Activated T-cell treated with anti-CD3 and anti-CD28 coated beads for 24 hours (primary cell): ENCODE measurements at regions not wholly inside any gene's neighbourhood (a gene's known extent, or its start where the extent isn't known, plus 50 kb on each side); places are given as distances from the start of the nearest gene placed in this dataset.
"Not testable (repeated sequence)": the region's sequence is repeated elsewhere in the genome, so short reads cannot be mapped to it uniquely, and the experiment has no call there.

Experiments used
- DNase-seq: peaks from one replicate; pipeline ENCODE4 v3.0.0-alpha.2; 2020; ENCODE audit warnings: low read depth

DNA sequence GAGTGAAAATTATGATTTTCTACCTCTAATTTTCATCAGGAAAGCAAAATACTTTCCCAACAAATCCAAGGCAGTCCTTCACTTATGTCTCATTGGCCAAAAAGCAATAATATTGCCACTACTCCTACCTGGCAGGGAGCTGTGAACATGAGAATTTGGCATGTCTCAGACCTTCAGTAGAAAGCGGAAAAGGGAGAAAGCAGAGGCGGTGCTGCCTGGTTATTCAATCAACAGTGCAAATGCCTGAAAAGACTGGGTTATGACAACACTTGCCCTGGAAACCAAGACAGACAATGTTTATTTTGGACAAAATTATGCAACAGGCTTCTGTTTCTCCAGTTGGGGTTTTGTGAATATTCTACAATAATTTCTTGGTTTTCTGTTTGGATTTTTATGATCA lies 194.4 kb downstream of the TAF11L14 start:
- no peak for DNase-seq

DNA sequence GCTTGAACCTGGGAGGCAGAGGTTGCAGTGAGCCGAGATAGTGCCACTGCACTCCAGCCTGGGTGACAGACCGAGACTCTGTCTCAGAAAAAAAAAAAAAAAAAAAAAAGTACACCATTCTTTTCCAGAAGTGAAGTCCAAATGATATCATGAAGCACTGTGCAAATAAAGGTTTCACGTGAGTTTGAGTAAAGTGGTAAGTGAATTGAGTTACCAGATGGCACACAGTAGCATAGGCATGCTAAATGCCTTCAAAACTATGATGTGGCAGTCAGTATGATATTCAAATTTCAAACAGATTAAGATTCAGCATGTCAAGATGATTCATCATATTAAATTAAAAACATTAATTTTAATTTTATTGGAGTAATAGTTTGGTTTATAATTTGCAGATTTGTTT lies 195.2 kb downstream of the TAF11L14 start:
- DNase-seq, result no peak

DNA sequence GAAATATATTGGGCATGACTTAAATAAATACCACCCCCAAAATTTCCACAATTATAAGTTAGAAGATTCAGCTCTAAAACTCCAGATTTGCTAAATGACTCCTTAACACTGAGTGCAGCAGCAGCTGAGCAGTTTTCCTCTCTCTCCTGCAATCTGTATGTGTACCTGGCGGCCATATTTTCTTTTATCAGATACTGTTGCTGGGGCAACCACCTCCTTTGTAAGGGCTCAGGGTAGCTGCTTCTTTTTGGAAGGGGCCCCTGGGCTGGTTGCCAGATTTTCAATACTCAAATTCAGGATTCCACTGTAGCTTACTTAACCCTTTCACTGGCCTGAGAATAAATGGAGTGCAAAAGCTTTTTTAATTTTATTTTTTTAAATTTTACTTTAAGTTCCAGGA lies 197.0 kb downstream of the TAF11L14 start:
- no peak for DNase-seq

DNA sequence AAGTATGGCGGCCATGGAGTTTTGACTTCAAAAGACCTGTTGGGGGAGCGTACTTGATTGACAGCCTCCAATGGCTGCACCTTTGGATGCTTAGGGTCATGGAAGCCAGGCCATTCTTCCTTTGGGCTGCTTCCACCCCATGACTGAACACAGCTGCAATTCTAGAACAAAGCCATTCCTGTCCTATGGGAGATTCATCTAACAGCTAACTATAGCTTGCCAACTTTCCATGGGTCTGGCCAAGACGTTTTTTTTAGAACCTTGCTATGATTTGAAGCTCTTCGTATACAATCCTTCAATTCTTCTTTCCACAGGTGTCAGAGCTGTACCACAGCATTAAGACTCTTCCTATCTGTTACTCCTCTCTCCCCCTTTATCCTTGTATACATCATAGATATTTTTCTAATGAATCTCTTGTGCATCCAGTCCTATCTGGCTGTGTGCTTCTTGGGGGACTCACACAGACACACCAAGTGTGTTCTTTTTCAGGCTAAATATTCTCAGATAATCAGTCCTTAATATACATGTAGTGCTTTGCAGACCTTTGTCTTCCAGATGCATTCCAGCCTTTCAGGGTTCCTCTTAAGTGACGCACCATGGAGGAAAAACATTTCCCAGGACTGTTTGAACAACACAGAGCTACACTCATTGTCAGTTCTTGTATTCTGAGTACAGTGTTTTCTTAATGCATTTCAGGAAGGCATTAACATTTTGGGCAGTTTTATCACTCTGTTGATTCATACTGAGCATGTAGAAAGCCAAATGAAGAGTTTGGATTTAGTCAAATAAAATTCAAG lies 198.9 kb downstream of the TAF11L14 start:
- no peak for DNase-seq

DNA sequence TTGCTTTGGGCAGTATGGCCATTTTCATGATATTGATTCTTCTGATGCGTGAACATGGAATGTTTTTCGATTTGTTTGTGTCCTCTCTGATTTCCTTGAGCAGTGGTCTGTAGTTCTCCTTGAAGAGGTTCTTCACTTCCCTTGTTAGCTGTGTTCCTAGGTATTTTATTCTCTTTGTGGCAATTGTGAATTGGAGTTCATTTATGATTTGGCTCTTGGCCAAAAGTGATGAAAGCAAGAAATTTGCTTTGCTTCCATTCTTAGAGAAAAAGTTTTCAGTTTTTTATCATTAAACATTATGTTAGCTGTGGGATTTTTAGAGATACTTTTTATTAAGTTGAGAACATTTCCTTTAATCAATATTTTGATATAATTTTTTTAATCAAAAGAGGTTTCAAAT lies 203.5 kb downstream of the TAF11L14 start:
- no peak for DNase-seq

DNA sequence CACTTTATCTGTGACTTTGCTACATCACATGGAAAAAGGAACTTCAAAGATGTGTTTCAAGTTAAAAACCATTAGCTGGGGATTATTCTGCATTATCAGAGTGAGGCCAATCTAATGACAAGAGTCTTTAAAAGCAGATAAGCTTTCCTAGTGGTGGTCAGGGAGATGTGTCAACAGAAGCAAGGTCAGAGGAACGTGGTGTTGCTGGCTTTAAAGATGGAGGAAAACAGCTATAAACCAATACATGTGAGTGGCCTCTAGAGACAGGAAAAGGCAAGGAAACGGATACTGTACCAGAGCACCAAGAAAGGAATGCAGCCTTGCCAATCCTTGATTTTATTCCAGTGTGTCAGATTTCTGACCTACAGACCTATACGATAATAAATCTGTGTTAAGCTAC lies 204.2 kb downstream of the TAF11L14 start:
- DNase-seq, result no peak

DNA sequence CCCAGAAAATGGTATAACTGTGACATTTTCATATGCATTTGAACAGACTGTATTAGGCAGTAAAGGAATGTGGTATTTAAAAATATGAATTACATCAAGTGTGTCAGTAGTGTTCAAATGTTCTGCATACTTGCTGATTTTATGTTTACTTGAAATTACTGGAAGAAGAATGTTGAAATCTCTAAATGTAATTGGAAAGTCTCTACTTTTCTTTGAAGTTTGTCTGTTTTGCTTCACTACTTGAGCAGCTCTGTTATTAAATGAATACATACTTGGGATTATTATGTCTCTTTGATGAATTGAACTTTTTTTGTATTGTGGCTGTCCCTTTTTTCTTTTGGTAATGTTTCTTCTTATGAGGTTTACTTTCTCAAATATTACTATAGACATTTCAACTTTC lies 205.6 kb downstream of the TAF11L14 start:
- no peak for DNase-seq

DNA sequence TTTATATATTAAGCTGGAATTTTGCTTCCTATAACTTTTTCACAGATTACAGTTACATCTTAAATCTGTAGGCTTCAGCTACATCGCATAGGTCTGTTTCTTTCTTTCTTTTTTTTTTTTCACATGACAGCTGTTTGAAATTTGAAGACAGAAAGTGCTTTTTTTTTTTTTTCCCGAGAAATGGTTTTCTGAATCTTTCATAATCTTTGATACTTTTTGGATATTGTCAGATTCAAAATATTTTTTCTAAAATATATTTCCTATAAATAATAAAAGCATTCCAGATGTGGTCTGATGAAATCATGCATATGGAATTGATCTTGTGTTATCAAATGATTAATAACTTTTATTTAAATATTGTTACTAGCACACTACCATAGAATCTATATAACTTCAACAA lies 212.2 kb downstream of the TAF11L14 start:
- DNase-seq, result no peak

DNA sequence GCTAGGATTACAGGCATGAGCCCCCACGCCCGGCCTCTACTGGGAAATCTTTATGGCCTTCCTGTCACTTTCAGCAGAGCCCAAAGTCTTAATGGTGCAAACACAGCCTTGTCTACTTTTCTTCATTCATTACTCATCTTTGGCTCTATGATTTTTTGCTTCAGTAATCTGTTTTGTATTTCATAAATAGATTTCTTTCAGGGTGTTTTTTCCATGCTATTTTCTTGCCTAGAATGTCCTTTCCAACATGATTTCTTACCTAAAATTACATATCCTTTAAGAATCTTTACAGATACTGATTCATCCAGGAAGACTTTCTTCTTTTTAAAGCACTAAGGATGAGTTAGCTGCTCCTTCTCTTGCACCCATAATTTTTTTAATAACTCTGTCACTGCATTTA lies 213.0 kb downstream of the TAF11L14 start:
- no peak for DNase-seq

DNA sequence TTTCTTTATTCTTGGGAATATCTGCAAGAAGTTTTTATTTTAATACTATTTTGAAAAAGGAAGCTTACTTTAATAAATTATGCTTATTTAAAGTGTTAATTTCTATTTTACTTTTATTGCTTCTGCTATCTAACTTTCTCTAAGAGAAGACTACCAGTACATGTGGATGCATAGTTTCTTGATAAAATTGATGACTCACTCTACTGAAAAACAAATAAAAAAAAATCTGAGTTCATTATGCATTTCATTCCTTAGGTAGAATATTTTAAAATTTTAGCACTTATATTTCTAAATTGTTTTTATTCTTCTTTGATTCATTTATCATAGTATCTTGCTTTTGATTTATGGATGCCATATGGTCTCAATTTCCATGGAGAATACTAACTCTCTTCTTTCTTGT lies 217.9 kb downstream of the TAF11L14 start:
- no peak for DNase-seq

DNA sequence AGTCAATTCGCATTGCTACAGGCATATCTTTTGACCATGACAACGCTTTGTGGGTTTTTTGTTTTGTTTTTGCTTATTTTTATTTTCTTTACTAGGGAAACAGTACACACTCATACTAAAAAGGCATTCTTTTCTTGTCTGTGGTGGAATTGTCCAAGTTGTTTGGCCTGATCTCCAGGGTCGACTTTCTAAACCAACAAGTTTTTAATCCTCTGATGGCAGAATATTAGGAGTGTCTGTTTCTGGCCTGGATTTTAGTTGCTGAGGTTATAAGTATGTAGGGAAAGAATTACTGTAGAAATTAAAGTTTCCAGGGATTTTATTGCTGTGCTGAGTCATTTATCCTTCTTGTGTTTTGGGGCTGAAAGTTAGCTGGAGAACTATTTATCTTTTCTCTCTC lies 218.5 kb downstream of the TAF11L14 start:
- DNase-seq, result no peak

DNA sequence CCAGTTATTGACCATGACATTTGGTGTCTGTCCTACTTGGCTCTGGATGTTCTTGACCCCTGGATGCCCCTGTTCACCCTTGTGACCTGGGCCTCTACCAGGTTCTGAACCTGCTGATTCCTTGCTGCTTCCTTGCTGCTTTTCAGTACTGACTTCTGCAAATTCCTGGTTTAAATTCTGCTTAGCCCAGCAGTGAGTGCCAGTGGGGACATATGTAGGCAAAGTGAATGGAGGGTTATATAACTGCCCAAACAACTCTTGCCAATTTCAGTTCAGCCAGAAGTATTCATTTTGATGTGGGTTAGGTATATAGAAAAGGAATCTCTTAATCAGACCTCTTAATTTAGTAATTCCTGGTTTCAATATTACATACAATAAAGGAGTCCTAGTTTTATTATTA lies 220.6 kb downstream of the TAF11L14 start:
- DNase-seq, result no peak

DNA sequence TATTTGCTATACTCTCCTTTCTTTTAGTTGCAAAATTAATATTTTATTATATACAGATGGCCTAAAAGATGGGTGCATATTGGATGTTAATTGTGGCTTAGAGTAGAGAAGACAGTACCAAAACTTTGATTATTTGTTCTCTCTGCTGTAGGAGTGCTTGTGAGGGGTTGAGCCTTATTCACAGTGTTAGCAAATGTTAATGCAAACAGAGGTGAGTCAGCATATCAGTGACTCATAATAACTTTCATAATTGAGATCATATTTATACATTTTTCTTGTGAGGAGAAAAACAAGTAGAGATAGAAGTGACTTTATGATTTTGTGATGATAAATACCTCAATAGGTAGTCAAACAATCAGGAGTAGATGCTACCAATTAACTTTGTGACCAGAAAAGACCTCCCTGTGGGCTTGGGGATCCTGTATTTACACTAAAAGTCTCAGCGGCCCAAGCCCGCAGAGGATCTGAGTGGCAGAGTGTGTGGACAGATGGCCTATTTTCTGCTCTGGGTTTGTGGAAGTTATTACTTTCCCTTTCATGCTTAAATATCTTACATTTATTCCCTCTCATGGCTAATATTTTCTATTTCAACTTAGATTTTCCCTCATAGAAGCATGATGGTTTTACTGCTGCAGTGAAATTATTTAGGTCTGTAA lies 226.5 kb downstream of the TAF11L14 start:
- no peak for DNase-seq

DNA sequence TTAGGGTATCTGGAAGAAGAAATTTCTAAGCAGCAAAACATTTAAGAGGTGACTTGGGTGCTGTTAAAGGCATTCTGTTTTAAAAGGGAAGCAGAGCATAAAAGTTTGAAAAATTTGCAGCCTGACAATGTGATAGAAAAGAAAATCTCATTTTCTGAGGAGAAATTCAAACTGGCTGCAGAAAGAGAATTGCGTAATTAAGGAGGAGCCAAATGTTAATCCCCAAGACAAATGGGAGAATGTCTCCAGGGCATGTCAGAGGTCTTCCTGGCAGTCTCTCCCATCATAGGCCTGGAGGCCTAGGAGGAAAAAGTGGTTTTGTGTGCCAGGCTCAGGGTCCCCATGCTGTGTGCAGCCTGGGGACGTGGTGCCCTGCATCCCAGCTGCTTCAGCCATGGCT lies 230.6 kb downstream of the TAF11L14 start:
- DNase-seq, result not testable (repeated sequence)

DNA sequence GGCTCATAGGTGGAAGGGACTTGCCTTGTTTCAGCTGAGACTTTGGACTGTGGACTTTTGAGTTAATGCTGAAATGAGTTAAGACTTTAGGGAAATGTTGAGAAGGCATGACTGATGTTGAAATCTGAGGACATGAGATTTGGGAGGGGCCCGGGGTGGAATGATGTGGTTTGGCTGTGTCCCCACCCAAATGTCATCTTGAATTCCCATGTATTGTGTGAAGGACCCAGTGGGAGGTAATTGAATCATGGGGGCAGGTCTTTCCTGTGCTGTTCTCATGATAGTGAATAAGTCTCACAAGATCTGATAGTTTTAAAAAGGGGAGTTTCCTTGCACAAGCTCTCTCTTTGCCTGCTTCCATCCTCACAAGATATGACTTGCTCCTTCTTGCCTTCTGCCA lies 231.7 kb downstream of the TAF11L14 start:
- not testable (repeated sequence) for DNase-seq

DNA sequence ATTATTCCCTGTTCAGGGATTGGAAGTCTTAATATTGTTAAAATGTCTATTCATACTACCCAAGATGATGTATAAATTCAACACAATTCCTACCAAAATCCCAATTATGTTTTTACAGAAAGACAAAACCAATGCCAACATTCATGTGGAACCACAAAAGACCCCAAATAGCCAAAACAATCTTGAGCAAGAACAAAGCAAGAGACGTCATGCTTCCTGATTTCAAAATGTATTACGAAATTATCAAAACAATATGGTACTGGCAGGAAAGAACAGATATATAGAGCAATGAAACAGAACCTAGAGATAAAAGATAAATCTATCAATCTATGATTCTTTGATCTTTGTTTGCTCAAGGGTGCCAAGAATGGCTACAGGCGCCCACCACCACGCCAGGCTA lies 237.9 kb downstream of the TAF11L14 start:
- DNase-seq, result no peak

DNA sequence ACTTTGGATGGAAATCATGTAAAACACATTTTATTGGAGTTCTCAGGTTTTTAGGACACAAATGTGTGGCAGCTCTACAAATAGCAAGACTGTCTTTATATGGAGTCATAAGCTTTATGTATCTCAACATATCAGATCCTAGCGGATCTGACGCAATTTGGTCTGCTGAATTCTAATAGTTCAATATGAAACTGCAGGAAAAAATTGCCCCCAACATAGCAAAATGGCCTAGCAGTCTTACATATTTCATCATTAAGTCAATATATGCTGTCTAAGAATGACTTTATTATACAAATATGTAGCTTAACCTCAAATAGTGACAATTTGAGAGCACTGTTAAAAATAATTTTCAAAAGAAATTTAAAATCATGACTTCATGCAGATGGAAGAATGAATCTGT lies 244.3 kb downstream of the TAF11L14 start:
- no peak for DNase-seq

DNA sequence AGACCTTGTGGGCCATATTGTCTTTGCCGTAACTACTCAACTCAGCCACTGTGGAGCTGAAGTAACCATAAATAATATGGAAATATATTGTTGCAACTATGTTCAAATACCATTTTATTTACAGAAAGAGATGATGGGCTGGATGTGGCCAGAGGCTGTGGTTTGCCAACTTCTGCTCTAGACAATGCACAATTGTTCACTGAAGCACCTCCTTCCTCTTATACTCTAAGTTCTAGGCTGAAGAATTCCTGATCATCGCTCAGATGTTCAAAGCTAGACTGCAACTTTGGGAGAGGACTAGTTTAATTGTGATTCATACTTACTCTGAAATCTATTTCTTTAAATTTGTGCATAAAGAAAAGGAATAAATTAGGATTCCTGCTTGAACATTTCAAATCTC lies 245.0 kb downstream of the TAF11L14 start:
- no peak for DNase-seq

DNA sequence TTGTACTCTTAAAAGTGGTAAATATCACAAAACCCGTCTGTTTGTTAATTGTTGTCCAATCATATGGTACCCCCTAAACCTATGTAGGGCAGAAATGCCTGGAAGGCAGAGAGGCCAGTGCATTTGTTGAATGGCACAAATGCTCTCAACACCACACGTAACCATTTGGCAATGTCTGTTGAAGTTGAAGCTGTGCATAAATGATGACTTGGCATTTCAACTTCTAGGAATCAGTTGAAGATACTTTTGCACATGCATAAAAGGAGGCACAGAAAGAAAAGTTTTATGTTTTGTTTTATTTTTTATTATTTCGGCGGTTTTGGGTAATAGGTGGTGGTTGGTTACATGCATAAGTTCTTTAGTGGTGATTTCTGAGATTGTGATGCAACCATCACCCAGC lies 246.6 kb downstream of the TAF11L14 start:
- DNase-seq, result no peak

DNA sequence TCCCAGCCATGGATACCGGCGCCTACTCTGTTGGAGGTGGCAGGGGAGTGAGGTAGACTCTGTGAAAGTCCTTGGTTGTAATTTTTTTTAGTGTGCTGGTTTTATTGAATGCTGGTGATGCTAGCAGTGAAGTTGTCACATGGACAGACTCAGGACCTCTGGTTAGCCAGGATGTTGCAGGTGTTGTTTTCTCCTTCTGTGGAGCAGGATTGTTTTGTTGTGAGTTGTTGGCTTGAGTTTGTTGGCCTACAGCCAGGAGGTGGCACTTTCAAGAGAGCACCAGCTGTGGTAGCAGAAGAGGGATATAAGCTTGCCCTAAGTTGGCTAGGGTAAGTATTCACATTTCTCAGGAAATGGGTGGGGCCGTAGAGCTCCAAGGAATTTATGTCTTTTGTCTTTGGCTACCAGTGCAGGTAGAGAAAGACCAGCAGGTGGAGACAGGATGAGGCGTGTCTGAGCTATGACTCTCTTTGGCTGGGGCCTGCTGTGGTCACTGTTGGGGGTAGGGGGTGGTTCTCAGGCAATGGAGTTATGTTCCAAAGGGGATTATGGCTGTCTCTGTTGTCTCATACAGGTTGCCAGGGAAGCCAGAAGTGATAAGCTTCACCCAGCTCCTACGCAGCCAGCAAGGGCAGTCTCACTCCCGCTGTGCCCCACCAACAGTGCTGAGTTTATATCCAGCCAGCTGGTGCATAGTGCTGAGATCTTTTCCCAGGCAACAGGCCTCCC lies 248.7 kb downstream of the TAF11L14 start:
- no peak for DNase-seq

DNA sequence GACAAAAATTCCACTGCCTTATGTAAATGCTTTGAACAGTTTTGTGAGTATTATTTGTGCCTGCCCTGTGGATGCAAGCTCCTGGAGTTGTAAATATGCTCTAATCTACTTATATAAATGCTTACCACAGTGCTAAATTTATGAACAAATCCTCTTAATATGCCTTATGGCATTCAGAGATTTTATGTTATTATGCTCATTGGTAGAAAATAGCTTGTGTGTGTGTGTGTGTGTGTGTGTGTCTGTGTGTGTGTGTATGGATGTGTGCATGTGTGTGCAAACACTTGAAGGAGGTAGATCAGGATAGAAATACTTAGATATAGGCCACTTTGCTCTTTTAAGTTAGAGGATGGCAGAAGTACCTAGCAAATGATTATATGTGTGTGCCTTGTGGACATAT lies 253.9 kb downstream of the TAF11L14 start:
- DNase-seq, result no peak

DNA sequence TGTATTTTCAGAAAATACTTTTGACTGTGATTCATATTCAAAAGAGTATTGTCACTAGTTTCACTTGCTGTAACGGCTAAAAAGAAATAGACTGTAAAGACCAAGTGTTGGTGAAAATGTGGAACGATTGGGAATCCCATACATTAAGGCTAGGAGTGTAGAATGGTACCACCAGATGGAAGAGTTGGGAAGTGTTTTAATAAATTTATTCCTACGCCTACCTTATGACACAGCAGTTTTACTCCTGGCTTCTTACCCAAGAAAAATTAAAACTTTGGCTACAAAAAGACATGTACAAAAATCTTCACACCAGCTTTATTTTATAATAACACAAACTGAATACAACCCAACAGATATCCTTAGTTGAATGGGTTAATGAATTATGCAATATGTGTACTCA lies 256.2 kb downstream of the TAF11L14 start:
- no peak for DNase-seq

DNA sequence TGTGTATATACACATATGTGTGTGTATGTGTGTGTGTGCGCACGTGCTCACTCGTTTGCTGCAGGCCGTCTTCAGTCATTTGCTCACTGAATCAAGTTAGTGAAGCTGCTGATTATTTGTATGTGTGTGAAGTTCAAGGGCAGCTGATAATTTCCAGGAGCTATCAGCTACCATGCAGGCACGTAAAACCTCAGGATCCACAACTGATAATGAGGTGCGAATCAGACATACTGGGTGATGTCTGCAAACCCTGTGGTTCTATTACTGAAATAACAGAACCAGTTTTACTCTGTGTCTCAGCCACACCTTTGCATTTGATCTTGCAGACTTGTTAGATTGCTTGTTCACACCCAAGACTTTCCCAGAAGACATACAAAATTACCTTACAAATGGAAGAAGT lies 257.6 kb downstream of the TAF11L14 start:
- DNase-seq, result no peak
